Stimulated activated CD4-positive, alpha-beta T cell treated with anti-CD3 and anti-CD28 coated beads, Interleukin-1b, Interleukin-23, amount 100 ng/mL, for 4 hours (primary cell): ENCODE measurements at regions not wholly inside any gene's neighbourhood (a gene's known extent, or its start where the extent isn't known, plus 50 kb on each side); places are given as distances from the start of the nearest gene placed in this dataset.
"Not testable (repeated sequence)": the region's sequence is repeated elsewhere in the genome, so short reads cannot be mapped to it uniquely, and the experiment has no call there.

ENCODE experiments used
- DNase-seq, 2 donors: peaks; one replicate each; pipeline ENCODE4 v3.0.0-alpha.2; 2020; ENCODE audit warnings: low read depth in 2 of 2

GRCh38 chr16:59113004-59113670 is 379.0 kb upstream of the GOT2 start:
- DNase-seq: no peak

GRCh38 chr16:59111280-59111679 is 377.2 kb upstream of the GOT2 start:
- DNase-seq: no peak

GRCh38 chr16:59108374-59108773 is 374.3 kb upstream of the GOT2 start:
- no peak for DNase-seq

GRCh38 chr16:59096682-59097081 is 362.6 kb upstream of the GOT2 start:
- not testable (repeated sequence) for DNase-seq

GRCh38 chr16:59090541-59090940 is 356.4 kb upstream of the GOT2 start:
- DNase-seq: no peak

- DNase-seq: no peak
Measured at GRCh38 chr16:59088431-59088830, 354.3 kb upstream of the GOT2 start.

GRCh38 chr16:59087641-59088040 is 353.5 kb upstream of the GOT2 start:
- DNase-seq: no peak

GRCh38 chr16:59067205-59067604 is 333.1 kb upstream of the GOT2 start:
- no peak for DNase-seq

GRCh38 chr16:59060207-59060606 is 326.1 kb upstream of the GOT2 start:
- no peak for DNase-seq

GRCh38 chr16:59058250-59058649 is 324.1 kb upstream of the GOT2 start:
- no peak for DNase-seq

- DNase-seq: no peak
Measured at GRCh38 chr16:59053911-59054310, 319.8 kb upstream of the GOT2 start.

- no peak for DNase-seq
Measured at GRCh38 chr16:59052231-59052630, 318.1 kb upstream of the GOT2 start.

GRCh38 chr16:59048876-59049275 is 314.8 kb upstream of the GOT2 start:
- no peak for DNase-seq

GRCh38 chr16:59047114-59047513 is 313.0 kb upstream of the GOT2 start:
- DNase-seq: no peak

GRCh38 chr16:59046335-59046734 is 312.2 kb upstream of the GOT2 start:
- no peak for DNase-seq

- DNase-seq: no peak
Measured at GRCh38 chr16:59045501-59045900, 311.4 kb upstream of the GOT2 start.

GRCh38 chr16:59044616-59045015 is 310.5 kb upstream of the GOT2 start:
- no peak for DNase-seq

- no peak for DNase-seq
Measured at GRCh38 chr16:59042301-59042700, 308.2 kb upstream of the GOT2 start.

GRCh38 chr16:59039066-59039720 is 305.1 kb upstream of the GOT2 start:
- no peak for DNase-seq

- DNase-seq: no peak
Measured at GRCh38 chr16:59030923-59031485, 296.9 kb upstream of the GOT2 start.

GRCh38 chr16:59021751-59022150 is 287.6 kb upstream of the GOT2 start:
- DNase-seq: no peak

- DNase-seq: no peak
Measured at GRCh38 chr16:59013930-59014329, 279.8 kb upstream of the GOT2 start.

- DNase-seq: no peak
Measured at GRCh38 chr16:58999762-59000161, 265.6 kb upstream of the GOT2 start.
